Endothelial cell of umbilical vein (primary cell): ENCODE measurements at regions not wholly inside any gene's neighbourhood (a gene's known extent, or its start where the extent isn't known, plus 50 kb on each side); places are given as distances from the start of the nearest gene placed in this dataset.

Experiments used
- BruUV-seq: library from RNA; stranded (reverse); fragments of 400-500 nt; replicated peaks from 2 replicates; lab custom pipeline; 2021; lab: Mats Ljungman, UMichigan
- CTCF ChIA-PET: fragments of 300-600, 350-600 bp; sonication (Branson Sonifier 250); formaldehyde crosslinking; loops from one replicate; lab custom pipeline; 2021; ENCODE audit warnings: antibody characterized with exemption, inconsistent platforms; lab: Charles Lee
- POLR2A ChIA-PET: fragments of 300-600, 350-600 bp; sonication (Branson Sonifier 250); formaldehyde crosslinking; loops from one replicate; lab custom pipeline; 2021; ENCODE audit warnings: antibody characterized with exemption, inconsistent platforms; lab: Charles Lee
- DNase-seq: peaks from one replicate; pipeline ENCODE4 v3.0.0-alpha.2; 2011; ENCODE audit warnings: low read depth, low spot score
- FAIRE-seq: peaks from 2 replicates; lab custom pipeline; 2011; peaks lifted over from hg19 to GRCh38; lab: Jason Lieb, UNC
- H2AFZ ChIP-seq: 2 replicates; pipeline ENCODE4 v1.6.0; 2012; ENCODE audit warnings: low read depth, low read length, control low read depth, inconsistent platforms
- H3K27ac ChIP-seq: 2 replicates; pipeline ENCODE4 v1.5.1; 2011; ENCODE audit warnings: low read depth, mild to moderate bottlenecking, control low read depth, low read length, moderate library complexity; ENCODE audit not compliant: insufficient read depth
- H3K27me3 ChIP-seq, 2 experiments: 2 replicates each; pipeline versions ENCODE4 v1.6.0 to v1.6.1; 2011; ENCODE audit warnings: low read length in 2 of 2, mixed read lengths in 1 of 2; ENCODE audit not compliant: control insufficient read depth in 2 of 2, insufficient read depth in 2 of 2
- H3K36me3 ChIP-seq, 2 experiments: 2 replicates in 1 of 2; 3 replicates in 1 of 2; pipeline ENCODE4 v1.5.1; 2011; ENCODE audit warnings: low read length in 2 of 2, mild to moderate bottlenecking in 1 of 2, moderate library complexity in 1 of 2; ENCODE audit not compliant: control insufficient read depth in 2 of 2, insufficient read depth in 2 of 2; ENCODE audit errors: extremely low read depth in 1 of 2
- H3K4me1 ChIP-seq: 3 replicates; pipeline ENCODE4 v1.5.1; 2011; ENCODE audit warnings: mild to moderate bottlenecking, low read length; ENCODE audit not compliant: control insufficient read depth, insufficient read depth; ENCODE audit errors: extremely low read depth
- H3K4me2 ChIP-seq: 2 replicates; pipeline ENCODE4 v1.6.1; 2011; ENCODE audit warnings: low read length, control low read depth, mixed read lengths; ENCODE audit not compliant: insufficient read depth
- H3K4me3 ChIP-seq, 3 experiments: fragments of 200-600 bp in 1 of 3; sonication (generic), shearing (Covaris generic) in 1 of 3; replicated peaks in 1 of 3; 2 replicates each; pipeline ENCODE4 v1.5.1; 2011 to 2016; ENCODE audit warnings: control low read depth in 3 of 3, low read length in 3 of 3, mild to moderate bottlenecking in 2 of 3, inconsistent platforms in 1 of 3, low read depth in 1 of 3, moderate library complexity in 1 of 3; ENCODE audit not compliant: insufficient read depth in 1 of 3
- H3K79me2 ChIP-seq: 2 replicates; pipeline ENCODE4 v1.6.0; 2012; ENCODE audit warnings: low read length, inconsistent platforms; ENCODE audit not compliant: control insufficient read depth, insufficient read depth
- H3K9ac ChIP-seq: replicated peaks from 2 replicates; pipeline ENCODE3; 2011; ENCODE audit warnings: low read length, control low read depth; ENCODE audit not compliant: insufficient read depth; ENCODE audit errors: extremely low read depth
- H3K9me1 ChIP-seq: replicated peaks from 3 replicates; pipeline ENCODE4 v1.6.0; 2011; ENCODE audit warnings: mild to moderate bottlenecking, low read length; ENCODE audit not compliant: control insufficient read depth, insufficient read depth; ENCODE audit errors: extremely low read depth
- H3K9me3 ChIP-seq: replicated peaks from 2 replicates; pipeline ENCODE4 v1.5.1; 2012; ENCODE audit warnings: low read length, inconsistent platforms; ENCODE audit not compliant: control insufficient read depth, insufficient read depth
- H4K20me1 ChIP-seq: replicated peaks from 2 replicates; pipeline ENCODE3; 2011; ENCODE audit warnings: mild to moderate bottlenecking, low read length; ENCODE audit not compliant: control insufficient read depth, insufficient read depth; ENCODE audit errors: extremely low read depth
- CTCF ChIP-seq, 2 donors: IDR thresholded peaks; 1 replicate in 1 of 2; 2 replicates in 1 of 2; pipeline ENCODE4 v1.5.1; 2011; ENCODE audit warnings: low read length in 2 of 2, mild to moderate bottlenecking in 2 of 2, moderate library complexity in 2 of 2, control low read depth in 1 of 2, inconsistent platforms in 1 of 2, low read depth in 1 of 2; ENCODE audit not compliant: insufficient read depth in 1 of 2; ENCODE audit errors: extremely low read depth in 1 of 2
- EZH2 ChIP-seq: IDR thresholded peaks from 2 replicates; pipeline ENCODE4 v1.6.1; 2012; ENCODE audit warnings: borderline replicate concordance, low read depth, mild to moderate bottlenecking, moderate library complexity, low read length, inconsistent platforms; ENCODE audit not compliant: severe bottlenecking
- FOS ChIP-seq: IDR thresholded peaks from 2 replicates; pipeline ENCODE4 v1.6.1; 2011; ENCODE audit warnings: mild to moderate bottlenecking, low read length, moderate library complexity, borderline replicate concordance; ENCODE audit not compliant: insufficient read depth
- GATA2 ChIP-seq: IDR thresholded peaks from 2 replicates; pipeline ENCODE4 v1.7.0; 2011; ENCODE audit warnings: low read depth, mild to moderate bottlenecking, moderate library complexity, mixed read lengths, low read length; ENCODE audit not compliant: insufficient read length, insufficient read depth
- JUN ChIP-seq: IDR thresholded peaks from 2 replicates; pipeline ENCODE4 v1.6.1; 2011; ENCODE audit warnings: borderline replicate concordance, low read depth; ENCODE audit not compliant: insufficient read length, insufficient read depth
- MAX ChIP-seq: IDR thresholded peaks from 2 replicates; pipeline ENCODE4 v1.6.1; 2011; ENCODE audit not compliant: insufficient read depth, insufficient read length
- MYC ChIP-seq: IDR thresholded peaks from one replicate; pipeline ENCODE4 v1.6.1; 2011; ENCODE audit warnings: mild to moderate bottlenecking, low read depth, low read length
- POLR2A ChIP-seq: IDR thresholded peaks from 2 replicates; pipeline ENCODE4 v1.6.1; 2012; ENCODE audit warnings: low read depth, mild to moderate bottlenecking, control low read depth, low read length
- POLR2AphosphoS5 ChIP-seq: IDR thresholded peaks from 2 replicates; pipeline ENCODE4 v1.6.1; 2012; ENCODE audit warnings: low read depth, mild to moderate bottlenecking, control low read depth, low read length, moderate library complexity; ENCODE audit not compliant: insufficient read depth
- dilution Hi-C: fragments of 300-500 bp; cut with MboI; formaldehyde crosslinking; loops from one replicate; pipeline ENCODE4 v1.15.0; 2019; ENCODE audit warnings: low sequenced_read_pairs; ENCODE audit not compliant: extremely low pct_ligation_motif_present
- intact Hi-C: fragments of 100-400 bp; cut with micrococcal nuclease; formaldehyde crosslinking; loops from one replicate; pipeline ENCODE4 v1.10.0; 2022

- no peaks in the 10 kb centered on the region for H3K9me1 ChIP-seq
These were observed 120.9 kb upstream of the PFN2 start for GRCh38 chr3:150091626-150092025.

More at GRCh38 chr3:150091626-150092025, 120.9 kb upstream of the PFN2 start:
- H3K36me3 ChIP-seq: no peaks in the 10 kb centered on the region
- H3K9ac ChIP-seq: no peak overlapping the region
- no peaks in the 10 kb centered on the region for H3K4me1 ChIP-seq
- no peak overlapping the region for H3K27ac ChIP-seq
- no peaks in the 10 kb centered on the region for H4K20me1 ChIP-seq
- no peak overlapping the region for H3K4me2 ChIP-seq
- H3K79me2 ChIP-seq: no peaks in the 10 kb centered on the region
- no peak for FAIRE-seq
- intact Hi-C loops: no loop called here
- dilution Hi-C loops: no loop called here
- no peak overlapping the region for H2AFZ ChIP-seq
- H3K9me3 ChIP-seq: no peaks in the 10 kb centered on the region
- no peak for TF ChIP-seq MYC
- TF ChIP-seq CTCF (IDR thresholded peaks at IDR 0.05; ENCODE audit: extremely low read depth in 1 of 2, insufficient read depth in 1 of 2, low read depth in 1 of 2, low read length in 2 of 2): no peak
- no peak for TF ChIP-seq EZH2
- no peak for TF ChIP-seq MAX
- no peak for TF ChIP-seq POLR2A
- TF ChIP-seq POLR2AphosphoS5: no peak
- no peak for TF ChIP-seq JUN
- no peak for TF ChIP-seq GATA2
- TF ChIP-seq FOS: no peak
- no peak for DNase-seq
- no TSS peak for BruUV-seq
- peaks cover 2 to 6% of the 10 kb centered on the region in 2 experiments for H3K27me3 ChIP-seq
- no peak overlapping the region for H3K4me3 ChIP-seq
- POLR2A ChIA-PET: no interaction called here
- CTCF ChIA-PET: no interaction called here
